Epithelial cell of proximal tubule (primary cell): ENCODE measurements at regions not wholly inside any gene's neighbourhood (a gene's known extent, or its start where the extent isn't known, plus 50 kb on each side); places are given as distances from the start of the nearest gene placed in this dataset.

Source experiments
- DNase-seq: peaks from one replicate; pipeline ENCODE4 v3.0.0-alpha.2; 2011; ENCODE audit warnings: low read depth
- H3K4me3 ChIP-seq: 2 replicates; pipeline ENCODE4 v1.5.1; 2011; ENCODE audit warnings: low read depth, mild to moderate bottlenecking, low read length
- CTCF ChIP-seq: conservative IDR thresholded peaks from 2 replicates; pipeline ENCODE4 v1.5.1; 2012; ENCODE audit warnings: low read depth, mild to moderate bottlenecking, low read length

GRCh38 chr11:134679592-134679991 is 267.6 kb upstream of the B3GAT1 start:
- TF ChIP-seq CTCF, result no peak
- no peak for DNase-seq
- H3K4me3 ChIP-seq, result no peak overlapping the region

- DNase-seq, result no peak
- H3K4me3 ChIP-seq, result no peak overlapping the region
- TF ChIP-seq CTCF, result no peak
Measured at GRCh38 chr11:134678744-134679143, 266.7 kb upstream of the B3GAT1 start.

GRCh38 chr11:134677891-134678551 is 266.0 kb upstream of the B3GAT1 start:
- DNase-seq, result no peak
- no peak overlapping the region for H3K4me3 ChIP-seq
- no peak for TF ChIP-seq CTCF

- no peak overlapping the region for H3K4me3 ChIP-seq
- TF ChIP-seq CTCF, result no peak
Measured at GRCh38 chr11:134677397-134677822, 265.4 kb upstream of the B3GAT1 start.

GRCh38 chr11:134676516-134677287 is 264.7 kb upstream of the B3GAT1 start:
- DNase-seq, result no peak
- TF ChIP-seq CTCF, result no peak
- no peak overlapping the region for H3K4me3 ChIP-seq

More at GRCh38 chr11:134677397-134677822, 265.4 kb upstream of the B3GAT1 start:
- DNase-seq, result no peak

- no peak for DNase-seq
- no peak for TF ChIP-seq CTCF
- H3K4me3 ChIP-seq, result no peak overlapping the region
Measured at GRCh38 chr11:134675983-134676382, 263.9 kb upstream of the B3GAT1 start.
